ENCODE measurements at regions not wholly inside any gene's neighbourhood (a gene's known extent, or its start where the extent isn't known, plus 50 kb on each side); places are given as distances from the start of the nearest gene placed in this dataset.

DNA sequence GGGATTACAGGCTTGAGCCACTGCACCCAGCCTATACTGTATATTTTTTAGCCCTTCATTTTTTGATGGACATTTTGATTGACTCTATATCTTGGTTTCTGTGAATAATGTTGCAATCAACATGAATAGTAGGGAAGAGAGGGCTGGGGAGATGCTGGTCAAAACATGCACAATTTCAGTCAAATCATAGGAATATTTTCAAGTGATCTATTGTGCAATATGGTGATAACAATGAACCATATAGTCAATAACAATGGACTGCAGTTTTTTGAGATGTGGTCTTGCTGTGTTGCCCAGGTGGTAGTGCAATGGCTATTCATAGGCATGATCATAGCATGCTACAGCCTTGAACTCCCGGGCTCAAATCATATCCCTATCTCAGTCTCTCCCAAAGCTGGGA, 264.7 kb upstream of the TMEFF2 start:
- FAIRE-seq (no peak), DNase-seq (ENCODE audit: insufficient read length, low spot score) (no peak)
- TF ChIP-seq, protein P1, sequence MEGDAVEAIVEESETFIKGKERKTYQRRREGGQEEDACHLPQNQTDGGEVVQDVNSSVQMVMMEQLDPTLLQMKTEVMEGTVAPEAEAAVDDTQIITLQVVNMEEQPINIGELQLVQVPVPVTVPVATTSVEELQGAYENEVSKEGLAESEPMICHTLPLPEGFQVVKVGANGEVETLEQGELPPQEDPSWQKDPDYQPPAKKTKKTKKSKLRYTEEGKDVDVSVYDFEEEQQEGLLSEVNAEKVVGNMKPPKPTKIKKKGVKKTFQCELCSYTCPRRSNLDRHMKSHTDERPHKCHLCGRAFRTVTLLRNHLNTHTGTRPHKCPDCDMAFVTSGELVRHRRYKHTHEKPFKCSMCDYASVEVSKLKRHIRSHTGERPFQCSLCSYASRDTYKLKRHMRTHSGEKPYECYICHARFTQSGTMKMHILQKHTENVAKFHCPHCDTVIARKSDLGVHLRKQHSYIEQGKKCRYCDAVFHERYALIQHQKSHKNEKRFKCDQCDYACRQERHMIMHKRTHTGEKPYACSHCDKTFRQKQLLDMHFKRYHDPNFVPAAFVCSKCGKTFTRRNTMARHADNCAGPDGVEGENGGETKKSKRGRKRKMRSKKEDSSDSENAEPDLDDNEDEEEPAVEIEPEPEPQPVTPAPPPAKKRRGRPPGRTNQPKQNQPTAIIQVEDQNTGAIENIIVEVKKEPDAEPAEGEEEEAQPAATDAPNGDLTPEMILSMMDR (IDR thresholded peaks at IDR 0.05; ENCODE audit: insufficient read depth, missing control alignments): no peak

DNA sequence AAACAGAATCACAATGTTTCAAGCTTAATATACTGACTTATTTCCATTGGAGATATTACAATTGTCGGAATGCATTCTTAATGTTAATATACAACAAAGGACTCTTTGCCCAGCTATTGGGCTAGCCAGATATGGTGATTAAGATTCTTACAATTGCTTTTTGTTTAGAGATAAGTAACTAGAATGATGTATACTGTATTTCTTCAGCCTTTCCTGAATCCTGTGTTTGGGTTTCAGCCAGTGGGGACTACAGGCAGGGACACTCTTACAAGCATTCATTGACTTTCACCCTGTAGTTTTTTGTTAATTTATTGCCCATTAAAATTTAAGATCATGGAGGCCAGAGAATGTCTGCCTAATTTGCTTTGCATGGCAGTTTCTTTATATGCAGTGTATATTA, 254.1 kb upstream of the TMEFF2 start:
- FAIRE-seq (no peak), DNase-seq (ENCODE audit: insufficient read length, low spot score) (no peak)
- TF ChIP-seq, protein P1 (IDR thresholded peaks at IDR 0.05; ENCODE audit: insufficient read depth, missing control alignments): no peak

GRCh38 chr2:192444286-192444838, 249.6 kb upstream of the TMEFF2 start:
- TF ChIP-seq, protein P1 (IDR thresholded peaks at IDR 0.05; ENCODE audit: insufficient read depth, missing control alignments): no peak
- no peak for DNase-seq (ENCODE audit: insufficient read length, low spot score)
- FAIRE-seq: no peak

DNA sequence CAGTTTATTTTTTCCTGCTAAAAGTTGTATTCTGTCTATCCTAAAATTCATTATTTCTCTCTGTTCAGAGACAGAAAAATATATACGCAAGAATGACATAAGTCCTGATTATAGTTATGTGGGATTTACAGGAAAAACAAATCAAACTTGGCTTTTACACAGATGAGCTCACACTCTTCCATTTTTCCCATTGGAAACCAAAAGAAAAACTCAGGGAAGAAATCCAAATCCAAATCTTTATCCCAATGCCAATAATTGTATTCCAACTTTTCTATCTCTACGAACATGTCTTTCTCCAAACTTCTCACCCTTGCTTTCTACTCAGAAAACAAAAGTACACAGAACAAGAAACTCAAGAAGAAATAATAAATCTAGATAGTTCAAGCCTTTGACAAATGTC, 249.1 kb upstream of the TMEFF2 start:
- FAIRE-seq: no peak
- TF ChIP-seq, protein P1 (IDR thresholded peaks at IDR 0.05; ENCODE audit: insufficient read depth, missing control alignments): no peak

GRCh38 chr2:192438239-192438638, 243.5 kb upstream of the TMEFF2 start:
- no peak for FAIRE-seq
- DNase-seq (ENCODE audit: insufficient read length, low spot score): no peak
- TF ChIP-seq, protein P1 (IDR thresholded peaks at IDR 0.05; ENCODE audit: insufficient read depth, missing control alignments): no peak

More for the DNA sequence above, 249.1 kb upstream of the TMEFF2 start:
- DNase-seq (ENCODE audit: insufficient read length, low spot score): no peak

GRCh38 chr2:192437653-192438052, 242.9 kb upstream of the TMEFF2 start:
- DNase-seq (ENCODE audit: insufficient read length, low spot score) (no peak), FAIRE-seq (no peak)
- TF ChIP-seq, protein P1 (IDR thresholded peaks at IDR 0.05; ENCODE audit: insufficient read depth, missing control alignments): no peak

- TF ChIP-seq, protein P1 (IDR thresholded peaks at IDR 0.05; ENCODE audit: insufficient read depth, missing control alignments): no peak
- no peak for FAIRE-seq
- no peak for DNase-seq (ENCODE audit: insufficient read length, low spot score)
Measured at GRCh38 chr2:192424243-192424642, 229.5 kb upstream of the TMEFF2 start.

Data from D721Med (cell line).